Fibroblast of the aortic adventitia (primary cell): ENCODE measurements at regions not wholly inside any gene's neighbourhood (a gene's known extent, or its start where the extent isn't known, plus 50 kb on each side); places are given as distances from the start of the nearest gene placed in this dataset.

ENCODE experiments used
- DNase-seq: peaks from one replicate; pipeline ENCODE4 v3.0.0-alpha.2; 2010; ENCODE audit warnings: low read depth
- H3K4me3 ChIP-seq: 2 replicates; pipeline ENCODE4 v1.5.1; 2011; ENCODE audit warnings: low read depth, mild to moderate bottlenecking, control low read depth, low read length, moderate library complexity
- TF ChIP-seq, protein P1 (sequence below): IDR thresholded peaks from 2 replicates; pipeline ENCODE4 v1.5.1; 2011; ENCODE audit warnings: mild to moderate bottlenecking, low read length, control low read depth, inconsistent platforms; ENCODE audit not compliant: insufficient read depth

GRCh38 chr3:157606852-157607197 lies 103.6 kb upstream of the VEPH1 start:
- TF ChIP-seq, protein P1, sequence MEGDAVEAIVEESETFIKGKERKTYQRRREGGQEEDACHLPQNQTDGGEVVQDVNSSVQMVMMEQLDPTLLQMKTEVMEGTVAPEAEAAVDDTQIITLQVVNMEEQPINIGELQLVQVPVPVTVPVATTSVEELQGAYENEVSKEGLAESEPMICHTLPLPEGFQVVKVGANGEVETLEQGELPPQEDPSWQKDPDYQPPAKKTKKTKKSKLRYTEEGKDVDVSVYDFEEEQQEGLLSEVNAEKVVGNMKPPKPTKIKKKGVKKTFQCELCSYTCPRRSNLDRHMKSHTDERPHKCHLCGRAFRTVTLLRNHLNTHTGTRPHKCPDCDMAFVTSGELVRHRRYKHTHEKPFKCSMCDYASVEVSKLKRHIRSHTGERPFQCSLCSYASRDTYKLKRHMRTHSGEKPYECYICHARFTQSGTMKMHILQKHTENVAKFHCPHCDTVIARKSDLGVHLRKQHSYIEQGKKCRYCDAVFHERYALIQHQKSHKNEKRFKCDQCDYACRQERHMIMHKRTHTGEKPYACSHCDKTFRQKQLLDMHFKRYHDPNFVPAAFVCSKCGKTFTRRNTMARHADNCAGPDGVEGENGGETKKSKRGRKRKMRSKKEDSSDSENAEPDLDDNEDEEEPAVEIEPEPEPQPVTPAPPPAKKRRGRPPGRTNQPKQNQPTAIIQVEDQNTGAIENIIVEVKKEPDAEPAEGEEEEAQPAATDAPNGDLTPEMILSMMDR, result no peak
- DNase-seq, result no peak
- no peak overlapping the region for H3K4me3 ChIP-seq

DNA sequence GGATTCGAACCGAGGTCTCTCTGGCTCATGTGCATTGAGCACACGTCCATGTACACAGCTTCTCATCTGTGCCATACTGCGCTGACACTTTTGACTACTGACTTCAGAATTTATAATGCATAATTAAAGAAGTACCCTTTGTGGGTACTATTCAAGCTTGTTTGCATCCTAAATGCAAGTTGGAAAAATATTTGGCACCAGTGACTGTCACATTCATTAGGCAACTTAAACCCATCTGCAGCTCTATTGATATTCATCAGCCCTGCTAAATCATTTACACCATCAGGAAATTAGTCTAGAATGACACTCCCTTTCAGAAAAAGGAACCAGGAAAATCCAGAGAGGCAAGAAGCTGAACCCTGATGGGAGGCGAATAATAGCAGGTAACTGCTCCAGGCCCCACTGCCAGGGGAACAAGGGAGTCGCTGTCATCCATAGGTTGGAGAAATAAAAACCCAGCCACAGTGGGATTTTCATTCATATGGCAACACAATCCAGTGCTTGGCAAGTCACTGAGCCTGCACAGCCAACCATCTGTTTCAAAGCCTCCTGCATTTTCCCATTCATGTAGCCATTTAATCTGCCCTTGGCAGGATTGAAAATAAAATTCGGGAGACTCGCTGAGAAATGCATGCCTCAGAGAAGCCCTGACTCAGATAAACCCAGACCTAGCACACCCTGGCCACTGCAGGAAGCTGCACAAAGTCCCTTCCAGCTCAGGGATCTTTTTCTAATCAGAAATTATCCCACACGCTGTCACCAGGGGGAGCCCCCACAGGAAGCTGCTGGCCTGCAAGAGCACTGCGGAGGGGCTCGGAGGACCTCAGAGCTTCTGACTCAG lies 103.0 kb upstream of the VEPH1 start:
- DNase-seq, result peak; percentile 73
- TF ChIP-seq, protein P1, result peak; percentile 91
- H3K4me3 ChIP-seq, result no peak overlapping the region

GRCh38 chr3:157605356-157605755 lies 102.1 kb upstream of the VEPH1 start:
- DNase-seq, result no peak
- TF ChIP-seq, protein P1, result no peak
- H3K4me3 ChIP-seq, result no peak overlapping the region

GRCh38 chr3:157602424-157602823 lies 99.2 kb upstream of the VEPH1 start:
- DNase-seq, result no peak
- no peak overlapping the region for H3K4me3 ChIP-seq
- TF ChIP-seq, protein P1, result no peak

DNA sequence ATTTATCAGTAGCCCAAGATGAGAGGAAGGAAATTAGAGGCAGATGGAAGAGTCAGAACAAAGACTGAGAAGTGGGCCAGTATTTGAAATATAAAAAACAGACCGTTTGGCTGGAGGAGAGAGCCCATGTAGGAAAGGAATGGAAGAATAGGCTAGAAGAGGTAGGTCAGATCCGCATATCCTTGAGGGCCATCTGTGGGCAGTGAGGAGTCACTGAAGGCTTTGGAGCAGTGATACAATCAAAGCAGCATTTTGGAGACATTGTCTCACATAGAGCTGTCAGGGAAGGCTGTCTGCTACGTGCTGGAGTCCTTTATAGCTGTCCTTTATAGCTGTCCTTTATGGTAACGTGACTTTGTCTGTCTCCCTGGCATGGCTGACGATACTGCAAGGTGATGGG lies 92.0 kb upstream of the VEPH1 start:
- DNase-seq, result no peak
- H3K4me3 ChIP-seq, result no peak overlapping the region
- TF ChIP-seq, protein P1, result no peak

DNA sequence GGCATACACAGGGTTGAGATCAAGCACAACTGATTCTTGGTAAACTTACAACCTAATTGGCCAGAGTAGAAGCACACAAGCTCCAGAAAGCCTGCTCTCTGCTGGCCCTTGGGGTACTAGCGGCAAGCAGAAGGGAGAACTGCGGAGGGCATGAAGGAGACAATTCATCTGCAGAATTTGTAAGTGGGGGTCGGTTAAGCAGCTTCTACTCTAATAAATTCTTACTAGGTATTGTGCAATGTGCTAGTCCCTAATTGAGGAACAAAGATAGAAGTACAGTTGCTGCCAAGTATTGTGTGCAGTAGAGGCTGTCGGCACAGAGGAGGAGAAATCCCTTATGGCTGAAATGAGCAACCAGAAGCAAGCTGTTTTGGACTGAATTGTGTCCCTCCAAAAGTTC lies 91.2 kb upstream of the VEPH1 start:
- DNase-seq, result peak; percentile 51
- H3K4me3 ChIP-seq, result no peak overlapping the region
- TF ChIP-seq, protein P1, result peak; percentile 37

DNA sequence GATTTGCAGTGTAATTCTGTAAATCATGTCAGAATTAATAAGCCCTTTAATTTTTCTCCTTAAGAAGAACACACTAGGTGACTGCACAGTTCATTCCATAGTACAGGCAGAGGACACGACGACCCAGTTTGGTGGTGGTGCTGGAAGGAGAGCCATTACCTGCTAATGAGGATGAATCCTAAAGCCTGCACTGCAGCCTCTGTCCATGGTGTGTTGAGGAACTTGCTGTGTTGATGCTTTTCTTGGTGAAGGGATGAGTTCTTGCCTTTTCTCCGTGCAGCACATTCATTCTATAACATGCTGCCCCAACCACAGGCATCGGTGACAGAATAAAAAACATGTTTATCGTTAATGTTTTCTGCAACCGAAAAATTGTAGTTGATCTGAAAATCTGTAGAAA lies 89.6 kb upstream of the VEPH1 start:
- no peak overlapping the region for H3K4me3 ChIP-seq
- no peak for DNase-seq
- TF ChIP-seq, protein P1, result no peak
